Naive thymus-derived CD8-positive, alpha-beta T cell (primary cell): ENCODE measurements at regions not wholly inside any gene's neighbourhood (a gene's known extent, or its start where the extent isn't known, plus 50 kb on each side); places are given as distances from the start of the nearest gene placed in this dataset.
"Not testable (repeated sequence)": the region's sequence is repeated elsewhere in the genome, so short reads cannot be mapped to it uniquely, and the experiment has no call there.

Experiments
- ATAC-seq, 2 donors: fragments of 150-1000 bp; cut with Tn5 transposase in 1 of 2; sonication (Bioruptor Pico), chemical (Tn5 transposase) in 1 of 2; 1 replicate in 1 of 2; 2 replicates in 1 of 2; pipeline ENCODE4 v1.10.0; 2021; ENCODE audit warnings: mild to moderate bottlenecking in 2 of 2, moderate library complexity in 2 of 2
- POLR2A ChIA-PET: fragments of 350-600 bp; sonication (Branson Sonifier 250); formaldehyde crosslinking; loops from one replicate; lab custom pipeline; 2021; ENCODE audit warnings: antibody characterized with exemption; lab: Charles Lee
- DNase-seq, 10 donors: peaks; one replicate each; pipeline versions ENCODE4 v3.0.0 to v3.0.0-alpha.2; 2020 to 2022
- H3K27ac Mint-ChIP-seq, 10 donors: one replicate each; pipeline ENCODE4 v1.8.0; 2020 to 2022; ENCODE audit warnings: mild to moderate bottlenecking in 10 of 10, mixed read lengths in 10 of 10, moderate library complexity in 4 of 10, inconsistent platforms in 1 of 10
- H3K27me3 Mint-ChIP-seq, 5 donors: one replicate each; pipeline ENCODE4 v1.8.0; 2021 to 2022; ENCODE audit warnings: mixed read lengths in 5 of 5
- H3K36me3 Mint-ChIP-seq, 3 donors: one replicate each; pipeline ENCODE4 v1.8.0; 2020 to 2022; ENCODE audit warnings: mixed read lengths in 3 of 3, mild to moderate bottlenecking in 2 of 3, inconsistent platforms in 1 of 3
- H3K4me1 Mint-ChIP-seq, 4 donors: one replicate each; pipeline ENCODE4 v1.8.0; 2021 to 2022; ENCODE audit warnings: mixed read lengths in 4 of 4
- H3K4me3 Mint-ChIP-seq, 10 donors: one replicate each; pipeline ENCODE4 v1.8.0; 2020 to 2022; ENCODE audit warnings: mild to moderate bottlenecking in 10 of 10, mixed read lengths in 10 of 10, moderate library complexity in 6 of 10, inconsistent platforms in 1 of 10
- H3K9me3 Mint-ChIP-seq, 9 donors: one replicate each; pipeline ENCODE4 v1.8.0; 2020 to 2022; ENCODE audit warnings: mixed read lengths in 9 of 9, mild to moderate bottlenecking in 3 of 9, inconsistent platforms in 1 of 9, moderate library complexity in 1 of 9

DNA sequence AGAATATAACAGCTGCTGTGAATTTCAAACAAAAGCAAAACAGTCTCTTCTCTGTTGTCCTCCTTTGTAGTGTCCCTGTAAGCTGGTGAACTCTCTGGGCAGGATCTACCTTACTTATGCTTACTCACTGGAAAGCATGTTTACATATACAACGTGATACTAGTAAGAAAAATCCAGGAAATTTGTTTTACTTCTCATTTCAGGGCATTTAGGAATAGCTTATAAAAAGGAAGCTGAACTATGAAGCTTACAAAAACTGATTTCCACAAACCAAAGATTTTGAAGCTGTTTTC is 311.0 kb downstream of the NOVA1 start:
- Mint-ChIP-seq H3K27ac (no peak overlapping the region), H3K4me3 (no peak overlapping the region), H3K4me1 (no peaks in the 10 kb centered on the region), H3K9me3 (peaks cover 4 to 18% (median 11%) of the 10 kb centered on the region in 9 donors), H3K36me3 (no peaks in the 10 kb centered on the region), H3K27me3 (peaks cover 0 to 2% (median 0%) of the 10 kb centered on the region in 5 donors)
- ATAC-seq (no peak), DNase-seq (no peak)
- POLR2A ChIA-PET, result no interaction called here

DNA sequence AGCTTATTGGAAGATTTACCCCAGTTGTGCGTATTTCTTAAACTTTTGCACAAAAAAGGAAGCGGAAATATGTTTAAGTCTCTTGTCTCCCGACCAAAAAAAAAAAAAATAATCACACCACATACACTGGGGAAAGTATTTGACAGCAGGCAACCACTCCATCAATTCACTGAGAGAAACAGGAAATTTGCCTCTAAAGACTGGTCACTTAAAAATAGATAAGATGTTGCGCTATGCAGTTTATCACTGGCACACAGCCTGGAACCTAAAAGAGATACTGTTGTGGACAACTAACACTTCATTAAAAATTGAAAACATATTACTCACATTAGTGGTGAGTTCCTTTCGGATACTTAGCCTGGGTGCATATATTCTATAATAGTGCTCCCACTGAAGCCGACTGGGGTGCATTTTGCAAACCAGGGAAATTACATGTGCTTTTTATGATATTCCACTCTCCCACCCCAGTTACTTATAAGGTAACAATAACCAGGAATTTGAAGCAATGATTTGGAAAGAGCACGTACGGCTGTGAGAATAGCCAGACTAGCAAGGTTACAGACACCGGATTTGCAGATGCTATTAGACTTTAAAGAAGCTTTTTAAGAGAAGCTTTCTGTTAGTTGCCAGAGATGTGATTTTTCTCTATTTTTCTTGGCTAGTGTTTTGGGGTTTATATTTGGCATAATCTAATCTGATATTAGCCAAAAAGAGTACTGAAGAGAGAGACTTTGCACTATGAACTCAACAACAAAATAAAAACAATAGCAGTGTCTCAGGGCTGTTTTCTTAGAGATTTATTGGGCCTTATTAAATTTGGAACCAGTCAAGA is 311.5 kb downstream of the NOVA1 start:
- no peak for DNase-seq
- POLR2A ChIA-PET, result no interaction called here
- no peaks in the 10 kb centered on the region for H3K4me1 Mint-ChIP-seq
- H3K4me3 Mint-ChIP-seq, result no peak overlapping the region
- H3K27ac Mint-ChIP-seq, result no peak overlapping the region
- H3K27me3 Mint-ChIP-seq, result peaks cover 0 to 2% (median 0%) of the 10 kb centered on the region in 5 donors
- H3K36me3 Mint-ChIP-seq, result no peaks in the 10 kb centered on the region
- ATAC-seq, result no peak
- peaks cover 2 to 16% (median 10%) of the 10 kb centered on the region in 9 donors for H3K9me3 Mint-ChIP-seq

DNA sequence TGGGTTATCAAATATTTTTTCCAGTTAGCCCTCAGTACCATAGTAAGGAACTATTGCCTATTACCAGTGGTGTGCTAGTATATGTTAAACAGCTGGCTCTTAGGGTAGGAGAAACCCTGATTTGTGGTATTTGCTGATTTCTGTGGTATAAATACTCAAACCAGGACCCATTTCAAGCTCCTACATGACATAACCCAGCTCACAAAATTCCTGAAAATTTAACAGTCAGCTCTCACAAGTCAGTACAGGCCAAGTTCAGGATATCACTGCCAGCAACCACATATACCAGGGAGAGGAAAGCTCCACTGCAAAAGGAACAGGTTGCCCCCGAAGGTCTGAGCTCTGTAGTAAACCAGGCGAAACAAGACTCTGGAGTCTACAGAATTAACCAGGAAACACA is 315.3 kb downstream of the NOVA1 start:
- no peaks in the 10 kb centered on the region for H3K4me1 Mint-ChIP-seq
- ATAC-seq (no peak), DNase-seq (no peak)
- H3K9me3 Mint-ChIP-seq, result peaks cover 0 to 11% (median 7%) of the 10 kb centered on the region in 9 donors
- H3K27ac Mint-ChIP-seq, result no peak overlapping the region
- no peaks in the 10 kb centered on the region for H3K36me3 Mint-ChIP-seq
- H3K4me3 Mint-ChIP-seq, result no peak overlapping the region
- POLR2A ChIA-PET, result no interaction called here
- no peaks in the 10 kb centered on the region for H3K27me3 Mint-ChIP-seq

DNA sequence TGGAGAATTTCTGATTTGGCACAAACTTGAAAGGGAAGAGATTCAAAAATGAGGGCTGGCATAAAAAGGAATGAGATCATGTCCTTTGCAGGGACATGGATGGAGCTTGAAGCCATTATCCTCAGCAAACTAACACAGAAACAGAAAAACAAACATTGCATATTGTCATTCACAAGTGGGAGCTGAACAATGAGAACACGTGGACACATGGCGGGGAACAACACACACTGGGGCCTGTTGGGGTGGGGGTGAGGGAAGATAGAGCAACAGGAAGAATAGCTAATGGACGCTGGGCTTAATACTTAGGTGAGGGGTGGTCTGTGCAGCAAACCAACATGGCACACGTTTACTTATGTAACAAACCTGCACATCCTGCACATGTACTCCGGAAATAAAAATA is 315.8 kb downstream of the NOVA1 start:
- H3K27me3 Mint-ChIP-seq, H3K27ac Mint-ChIP-seq, H3K36me3 Mint-ChIP-seq, POLR2A ChIA-PET, H3K4me3 Mint-ChIP-seq, ATAC-seq, H3K4me1 Mint-ChIP-seq, DNase-seq: not testable (repeated sequence)
- peaks cover 0 to 11% (median 7%) of the 10 kb centered on the region in 9 donors for H3K9me3 Mint-ChIP-seq

GRCh38 chr14:26281280-26281998 is 316.4 kb downstream of the NOVA1 start:
- H3K9me3 Mint-ChIP-seq, result peaks cover 0 to 13% (median 9%) of the 10 kb centered on the region in 9 donors
- H3K27ac Mint-ChIP-seq, result no peak overlapping the region
- DNase-seq, result no peak
- H3K36me3 Mint-ChIP-seq, result no peaks in the 10 kb centered on the region
- H3K27me3 Mint-ChIP-seq, result no peaks in the 10 kb centered on the region
- no peak for ATAC-seq
- H3K4me1 Mint-ChIP-seq, result no peaks in the 10 kb centered on the region
- no peak overlapping the region for H3K4me3 Mint-ChIP-seq
- POLR2A ChIA-PET, result no interaction called here

GRCh38 chr14:26276757-26277156 is 321.1 kb downstream of the NOVA1 start:
- H3K4me1 Mint-ChIP-seq, result no peaks in the 10 kb centered on the region
- H3K9me3 Mint-ChIP-seq, result peaks cover 0 to 22% (median 5%) of the 10 kb centered on the region in 9 donors
- no peak overlapping the region for H3K27ac Mint-ChIP-seq
- no peaks in the 10 kb centered on the region for H3K27me3 Mint-ChIP-seq
- POLR2A ChIA-PET, result no interaction called here
- no peak overlapping the region for H3K4me3 Mint-ChIP-seq
- no peak for DNase-seq
- no peak for ATAC-seq
- no peaks in the 10 kb centered on the region for H3K36me3 Mint-ChIP-seq

DNA sequence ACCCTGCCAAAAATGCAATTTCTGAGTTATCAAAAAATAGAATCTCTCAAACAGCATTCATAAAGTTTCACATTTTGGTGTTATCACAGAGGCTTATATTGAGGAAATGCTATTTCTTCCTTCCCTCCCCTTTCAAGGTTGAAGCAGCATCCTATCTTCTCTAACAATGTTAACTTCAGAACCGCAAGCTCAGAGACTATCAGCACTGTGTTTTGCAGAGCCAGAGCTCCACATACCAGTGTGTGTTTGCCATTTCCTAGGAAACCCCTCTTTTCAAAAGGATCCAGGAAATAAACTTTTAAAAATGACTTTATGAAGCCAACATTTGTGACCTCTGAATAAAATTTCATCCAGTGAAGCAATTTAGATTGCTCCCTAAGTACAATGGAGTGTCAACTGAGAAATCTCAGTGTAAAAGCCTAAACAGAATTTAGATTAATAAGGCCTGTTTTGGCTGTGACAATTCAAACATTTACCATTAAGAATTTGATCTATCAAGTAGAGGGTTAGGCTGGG is 332.6 kb downstream of the NOVA1 start:
- DNase-seq, result no peak
- peaks cover 0 to 4% (median 0%) of the 10 kb centered on the region in 3 donors for H3K36me3 Mint-ChIP-seq
- no peaks in the 10 kb centered on the region for H3K4me1 Mint-ChIP-seq
- H3K27me3 Mint-ChIP-seq, result no peaks in the 10 kb centered on the region
- POLR2A ChIA-PET, result no interaction called here
- H3K4me3 Mint-ChIP-seq, result no peak overlapping the region
- no peak for ATAC-seq
- H3K9me3 Mint-ChIP-seq, result peaks cover 0 to 18% (median 10%) of the 10 kb centered on the region in 9 donors
- H3K27ac Mint-ChIP-seq, result no peak overlapping the region

DNA sequence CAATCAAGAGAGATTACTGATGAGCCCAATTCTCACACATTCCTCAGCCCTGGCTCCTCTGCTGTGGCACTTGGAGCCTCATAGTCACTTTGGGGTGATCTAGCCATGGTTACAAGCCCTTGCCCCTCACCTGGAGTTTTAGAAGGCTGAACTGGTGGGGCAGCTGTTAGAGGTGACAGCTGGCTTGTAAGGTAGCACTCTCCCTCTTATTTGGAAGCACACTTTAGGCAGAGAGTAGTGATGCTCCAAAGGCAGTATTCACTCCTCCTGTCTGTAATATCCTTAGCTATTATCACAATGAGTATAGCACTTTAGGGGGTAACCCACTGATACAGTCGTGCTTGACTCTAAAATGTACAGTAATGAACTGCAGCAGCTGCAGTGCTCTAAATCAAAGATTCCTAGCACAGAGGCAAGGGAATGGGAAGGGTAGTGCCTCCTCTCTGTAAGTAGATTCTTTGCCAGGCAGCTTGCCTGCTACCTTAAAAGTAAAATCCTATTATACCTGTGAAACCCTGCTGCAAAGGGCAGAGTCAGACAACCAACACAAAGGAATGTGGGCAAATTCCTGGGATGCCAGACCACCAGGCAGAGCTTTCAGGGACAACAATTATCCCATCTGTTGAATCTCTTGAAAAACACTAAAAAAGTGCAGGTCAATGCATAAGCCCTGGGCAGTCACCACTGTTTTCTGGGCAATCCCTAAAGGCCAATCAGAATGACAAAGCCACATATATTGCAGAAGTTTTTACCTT is 336.3 kb downstream of the NOVA1 start:
- peaks cover 0 to 4% (median 0%) of the 10 kb centered on the region in 3 donors for H3K36me3 Mint-ChIP-seq

DNA sequence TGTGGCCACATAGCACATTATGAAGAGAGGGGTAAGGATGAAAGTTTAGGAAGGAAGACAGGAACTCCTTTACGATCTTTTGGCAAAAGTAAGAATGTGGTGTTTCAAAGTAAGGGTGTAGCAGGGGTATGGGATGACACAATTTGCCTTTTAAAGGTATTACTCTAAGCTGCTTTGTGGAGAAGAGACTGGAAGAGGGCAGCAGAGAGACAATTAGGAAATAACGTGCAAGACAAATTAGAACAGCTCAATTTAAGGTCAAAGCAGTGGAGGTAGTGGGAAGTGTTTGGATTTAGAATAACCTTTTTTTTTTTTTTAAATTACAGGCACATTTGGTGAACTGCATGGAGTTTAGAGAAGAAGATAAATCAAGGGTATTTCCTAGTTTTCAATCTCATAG is 342.6 kb downstream of the NOVA1 start:
- Mint-ChIP-seq H3K27ac (no peak overlapping the region), H3K27me3 (no peaks in the 10 kb centered on the region), H3K4me3 (no peak overlapping the region), H3K9me3 (peaks cover 2 to 23% (median 11%) of the 10 kb centered on the region in 9 donors), H3K4me1 (no peaks in the 10 kb centered on the region), H3K36me3 (no peaks in the 10 kb centered on the region)
- ATAC-seq (no peak), DNase-seq (no peak)
- POLR2A ChIA-PET, result no interaction called here

More for the DNA sequence above, 336.3 kb downstream of the NOVA1 start:
- H3K4me3 Mint-ChIP-seq, result no peak overlapping the region
- no peaks in the 10 kb centered on the region for H3K27me3 Mint-ChIP-seq
- POLR2A ChIA-PET, result no interaction called here
- no peak overlapping the region for H3K27ac Mint-ChIP-seq
- H3K9me3 Mint-ChIP-seq, result peaks cover 0 to 19% (median 8%) of the 10 kb centered on the region in 9 donors
- ATAC-seq, result no peak
- DNase-seq, result no peak
- no peaks in the 10 kb centered on the region for H3K4me1 Mint-ChIP-seq

- POLR2A ChIA-PET, result no interaction called here
- ATAC-seq, result no peak
- DNase-seq, result no peak
- H3K9me3 Mint-ChIP-seq, result peaks cover 2 to 26% (median 12%) of the 10 kb centered on the region in 9 donors
- H3K27me3 Mint-ChIP-seq, result no peaks in the 10 kb centered on the region
- H3K4me3 Mint-ChIP-seq, result no peak overlapping the region
- no peak overlapping the region for H3K27ac Mint-ChIP-seq
- H3K4me1 Mint-ChIP-seq, result no peaks in the 10 kb centered on the region
- peaks cover 0 to 4% (median 0%) of the 10 kb centered on the region in 3 donors for H3K36me3 Mint-ChIP-seq
Measured at GRCh38 chr14:26252176-26252575, 345.7 kb downstream of the NOVA1 start.

- Mint-ChIP-seq H3K4me3 (no peak overlapping the region), H3K9me3 (peaks cover 0 to 17% (median 3%) of the 10 kb centered on the region in 9 donors), H3K27ac (no peak overlapping the region), H3K4me1 (no peaks in the 10 kb centered on the region), H3K36me3 (no peaks in the 10 kb centered on the region), H3K27me3 (no peaks in the 10 kb centered on the region)
- POLR2A ChIA-PET, result no interaction called here
- DNase-seq, result no peak
- ATAC-seq, result no peak
Measured at GRCh38 chr14:26233118-26233517, 364.7 kb downstream of the NOVA1 start.

DNA sequence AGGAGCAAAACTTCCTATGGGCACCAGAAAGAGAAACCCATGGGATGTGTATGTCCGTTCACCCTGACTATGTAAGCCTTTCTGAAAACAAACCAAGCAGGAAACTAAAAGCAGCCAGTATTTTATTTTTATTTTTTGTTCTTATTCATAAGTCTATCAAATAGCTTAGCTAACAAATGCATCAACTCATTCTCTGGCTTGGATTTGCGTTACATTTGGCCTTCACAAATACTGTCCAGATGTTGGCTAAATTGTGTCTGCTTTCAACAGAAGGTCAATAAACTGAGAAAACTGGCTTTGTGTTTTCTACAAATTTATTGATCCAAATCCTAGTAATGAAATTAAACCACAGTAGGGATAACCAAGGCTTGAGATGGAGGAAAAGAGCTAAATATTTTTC is 379.0 kb downstream of the NOVA1 start:
- no peak overlapping the region for H3K27ac Mint-ChIP-seq
- no peaks in the 10 kb centered on the region for H3K4me1 Mint-ChIP-seq
- POLR2A ChIA-PET, result no interaction called here
- ATAC-seq (no peak), DNase-seq (no peak)
- H3K4me3 Mint-ChIP-seq, result no peak overlapping the region
- no peaks in the 10 kb centered on the region for H3K36me3 Mint-ChIP-seq
- H3K27me3 Mint-ChIP-seq, result no peaks in the 10 kb centered on the region
- H3K9me3 Mint-ChIP-seq, result peaks cover 0 to 25% (median 4%) of the 10 kb centered on the region in 9 donors

- H3K4me3 Mint-ChIP-seq, result no peak overlapping the region
- no peaks in the 10 kb centered on the region for H3K4me1 Mint-ChIP-seq
- H3K27me3 Mint-ChIP-seq, result no peaks in the 10 kb centered on the region
- no peak for ATAC-seq
- peaks cover 0 to 30% (median 4%) of the 10 kb centered on the region in 9 donors for H3K9me3 Mint-ChIP-seq
- H3K36me3 Mint-ChIP-seq, result no peaks in the 10 kb centered on the region
- H3K27ac Mint-ChIP-seq, result no peak overlapping the region
- POLR2A ChIA-PET, result no interaction called here
- no peak for DNase-seq
Measured at GRCh38 chr14:26217778-26218177, 380.1 kb downstream of the NOVA1 start.
